Endothelial cell of umbilical vein (primary cell): ENCODE measurements at regions not wholly inside any gene's neighbourhood (a gene's known extent, or its start where the extent isn't known, plus 50 kb on each side); places are given as distances from the start of the nearest gene placed in this dataset.
A peak's percentile ranks its signal among the peaks of the same experiment; 100 is the strongest.

ENCODE experiments used
- BruUV-seq: library from RNA; stranded (reverse); fragments of 400-500 nt; replicated peaks from 2 replicates; lab custom pipeline; 2021; lab: Mats Ljungman, UMichigan
- CTCF ChIA-PET: fragments of 300-600, 350-600 bp; sonication (Branson Sonifier 250); formaldehyde crosslinking; loops from one replicate; lab custom pipeline; 2021; ENCODE audit warnings: antibody characterized with exemption, inconsistent platforms; lab: Charles Lee
- POLR2A ChIA-PET: fragments of 300-600, 350-600 bp; sonication (Branson Sonifier 250); formaldehyde crosslinking; loops from one replicate; lab custom pipeline; 2021; ENCODE audit warnings: antibody characterized with exemption, inconsistent platforms; lab: Charles Lee
- DNase-seq: peaks from one replicate; pipeline ENCODE4 v3.0.0-alpha.2; 2011; ENCODE audit warnings: low read depth, low spot score
- FAIRE-seq: peaks from 2 replicates; lab custom pipeline; 2011; peaks lifted over from hg19 to GRCh38; lab: Jason Lieb, UNC
- H2AFZ ChIP-seq: 2 replicates; pipeline ENCODE4 v1.6.0; 2012; ENCODE audit warnings: low read depth, low read length, control low read depth, inconsistent platforms
- H3K27ac ChIP-seq: 2 replicates; pipeline ENCODE4 v1.5.1; 2011; ENCODE audit warnings: low read depth, mild to moderate bottlenecking, control low read depth, low read length, moderate library complexity; ENCODE audit not compliant: insufficient read depth
- H3K27me3 ChIP-seq, 2 experiments: 2 replicates each; pipeline versions ENCODE4 v1.6.0 to v1.6.1; 2011; ENCODE audit warnings: low read length in 2 of 2, mixed read lengths in 1 of 2; ENCODE audit not compliant: control insufficient read depth in 2 of 2, insufficient read depth in 2 of 2
- H3K36me3 ChIP-seq, 2 experiments: 2 replicates in 1 of 2; 3 replicates in 1 of 2; pipeline ENCODE4 v1.5.1; 2011; ENCODE audit warnings: low read length in 2 of 2, mild to moderate bottlenecking in 1 of 2, moderate library complexity in 1 of 2; ENCODE audit not compliant: control insufficient read depth in 2 of 2, insufficient read depth in 2 of 2; ENCODE audit errors: extremely low read depth in 1 of 2
- H3K4me1 ChIP-seq: 3 replicates; pipeline ENCODE4 v1.5.1; 2011; ENCODE audit warnings: mild to moderate bottlenecking, low read length; ENCODE audit not compliant: control insufficient read depth, insufficient read depth; ENCODE audit errors: extremely low read depth
- H3K4me2 ChIP-seq: 2 replicates; pipeline ENCODE4 v1.6.1; 2011; ENCODE audit warnings: low read length, control low read depth, mixed read lengths; ENCODE audit not compliant: insufficient read depth
- H3K4me3 ChIP-seq, 3 experiments: fragments of 200-600 bp in 1 of 3; sonication (generic), shearing (Covaris generic) in 1 of 3; replicated peaks in 1 of 3; 2 replicates each; pipeline ENCODE4 v1.5.1; 2011 to 2016; ENCODE audit warnings: control low read depth in 3 of 3, low read length in 3 of 3, mild to moderate bottlenecking in 2 of 3, inconsistent platforms in 1 of 3, low read depth in 1 of 3, moderate library complexity in 1 of 3; ENCODE audit not compliant: insufficient read depth in 1 of 3
- H3K79me2 ChIP-seq: 2 replicates; pipeline ENCODE4 v1.6.0; 2012; ENCODE audit warnings: low read length, inconsistent platforms; ENCODE audit not compliant: control insufficient read depth, insufficient read depth
- H3K9ac ChIP-seq: replicated peaks from 2 replicates; pipeline ENCODE3; 2011; ENCODE audit warnings: low read length, control low read depth; ENCODE audit not compliant: insufficient read depth; ENCODE audit errors: extremely low read depth
- H3K9me1 ChIP-seq: replicated peaks from 3 replicates; pipeline ENCODE4 v1.6.0; 2011; ENCODE audit warnings: mild to moderate bottlenecking, low read length; ENCODE audit not compliant: control insufficient read depth, insufficient read depth; ENCODE audit errors: extremely low read depth
- H3K9me3 ChIP-seq: replicated peaks from 2 replicates; pipeline ENCODE4 v1.5.1; 2012; ENCODE audit warnings: low read length, inconsistent platforms; ENCODE audit not compliant: control insufficient read depth, insufficient read depth
- H4K20me1 ChIP-seq: replicated peaks from 2 replicates; pipeline ENCODE3; 2011; ENCODE audit warnings: mild to moderate bottlenecking, low read length; ENCODE audit not compliant: control insufficient read depth, insufficient read depth; ENCODE audit errors: extremely low read depth
- EZH2 ChIP-seq: IDR thresholded peaks from 2 replicates; pipeline ENCODE4 v1.6.1; 2012; ENCODE audit warnings: borderline replicate concordance, low read depth, mild to moderate bottlenecking, moderate library complexity, low read length, inconsistent platforms; ENCODE audit not compliant: severe bottlenecking
- FOS ChIP-seq: IDR thresholded peaks from 2 replicates; pipeline ENCODE4 v1.6.1; 2011; ENCODE audit warnings: mild to moderate bottlenecking, low read length, moderate library complexity, borderline replicate concordance; ENCODE audit not compliant: insufficient read depth
- GATA2 ChIP-seq: IDR thresholded peaks from 2 replicates; pipeline ENCODE4 v1.7.0; 2011; ENCODE audit warnings: low read depth, mild to moderate bottlenecking, moderate library complexity, mixed read lengths, low read length; ENCODE audit not compliant: insufficient read length, insufficient read depth
- JUN ChIP-seq: IDR thresholded peaks from 2 replicates; pipeline ENCODE4 v1.6.1; 2011; ENCODE audit warnings: borderline replicate concordance, low read depth; ENCODE audit not compliant: insufficient read length, insufficient read depth
- MYC ChIP-seq: IDR thresholded peaks from one replicate; pipeline ENCODE4 v1.6.1; 2011; ENCODE audit warnings: mild to moderate bottlenecking, low read depth, low read length
- POLR2A ChIP-seq: IDR thresholded peaks from 2 replicates; pipeline ENCODE4 v1.6.1; 2012; ENCODE audit warnings: low read depth, mild to moderate bottlenecking, control low read depth, low read length
- POLR2AphosphoS5 ChIP-seq: IDR thresholded peaks from 2 replicates; pipeline ENCODE4 v1.6.1; 2012; ENCODE audit warnings: low read depth, mild to moderate bottlenecking, control low read depth, low read length, moderate library complexity; ENCODE audit not compliant: insufficient read depth
- dilution Hi-C: fragments of 300-500 bp; cut with MboI; formaldehyde crosslinking; loops from one replicate; pipeline ENCODE4 v1.15.0; 2019; ENCODE audit warnings: low sequenced_read_pairs; ENCODE audit not compliant: extremely low pct_ligation_motif_present
- intact Hi-C: fragments of 100-400 bp; cut with micrococcal nuclease; formaldehyde crosslinking; loops from one replicate; pipeline ENCODE4 v1.10.0; 2022
- TF ChIP-seq, protein P1 (sequence below): IDR thresholded peaks from 2 replicates; pipeline ENCODE4 v1.6.1; 2011; ENCODE audit not compliant: insufficient read depth, insufficient read length
- TF ChIP-seq, protein P2 (sequence below), 2 donors: IDR thresholded peaks; 1 replicate in 1 of 2; 2 replicates in 1 of 2; pipeline ENCODE4 v1.5.1; 2011; ENCODE audit warnings: low read length in 2 of 2, mild to moderate bottlenecking in 2 of 2, moderate library complexity in 2 of 2, control low read depth in 1 of 2, inconsistent platforms in 1 of 2, low read depth in 1 of 2; ENCODE audit not compliant: insufficient read depth in 1 of 2; ENCODE audit errors: extremely low read depth in 1 of 2

DNA sequence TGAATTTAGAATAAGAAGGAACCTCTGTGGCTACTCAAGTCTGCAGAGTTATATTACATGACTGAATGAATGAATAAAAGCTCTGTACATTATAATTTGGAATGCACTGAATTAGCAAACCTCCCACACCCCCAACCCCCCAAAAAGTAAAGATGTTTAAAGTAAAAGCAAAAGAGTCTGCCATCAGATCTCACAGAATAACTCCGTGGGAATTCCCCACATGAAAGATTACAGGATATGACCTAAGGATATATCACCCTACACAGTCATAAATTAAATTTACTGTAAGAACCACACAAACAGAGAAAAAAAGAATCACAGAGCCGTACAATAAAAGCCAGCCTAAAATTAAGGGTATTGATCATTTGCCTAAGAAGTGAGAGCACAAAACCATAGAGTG, 587.3 kb downstream of the PTPRC start:
- H3K4me1 ChIP-seq, result peaks cover 15% of the 10 kb centered on the region
- H3K36me3 ChIP-seq, result no peaks in the 10 kb centered on the region
- DNase-seq, result peak; percentile 74
- dilution Hi-C loops (no loop called here), intact Hi-C loops (no loop called here)
- ChIA-PET CTCF (interaction anchor here (1.5 to 2.0 kb wide), 2 partner anchors 9 to 21 kb away, joined by 3 to 4 read pairs; no protein-coding TSS in a partner anchor), POLR2A (no interaction called here)
- H3K4me2 ChIP-seq, result peak overlapping the region; percentile 48
- peak overlapping the region; percentile 57 for H3K27ac ChIP-seq
- FAIRE-seq, result no peak
- TF ChIP-seq POLR2AphosphoS5 (no peak), GATA2 (no peak), FOS (peak; percentile 68), JUN (peak; percentile 63)
- no peaks in the 10 kb centered on the region for H3K27me3 ChIP-seq
- H2AFZ ChIP-seq, result no peak overlapping the region
- H3K9me1 ChIP-seq, result peaks cover 4% of the 10 kb centered on the region
- H3K4me3 ChIP-seq, result no peak overlapping the region
- H3K79me2 ChIP-seq, result no peaks in the 10 kb centered on the region
- H3K9ac ChIP-seq, result no peak overlapping the region
- no peaks in the 10 kb centered on the region for H4K20me1 ChIP-seq
- BruUV-seq, result no TSS peak
- H3K9me3 ChIP-seq, result no peaks in the 10 kb centered on the region

DNA sequence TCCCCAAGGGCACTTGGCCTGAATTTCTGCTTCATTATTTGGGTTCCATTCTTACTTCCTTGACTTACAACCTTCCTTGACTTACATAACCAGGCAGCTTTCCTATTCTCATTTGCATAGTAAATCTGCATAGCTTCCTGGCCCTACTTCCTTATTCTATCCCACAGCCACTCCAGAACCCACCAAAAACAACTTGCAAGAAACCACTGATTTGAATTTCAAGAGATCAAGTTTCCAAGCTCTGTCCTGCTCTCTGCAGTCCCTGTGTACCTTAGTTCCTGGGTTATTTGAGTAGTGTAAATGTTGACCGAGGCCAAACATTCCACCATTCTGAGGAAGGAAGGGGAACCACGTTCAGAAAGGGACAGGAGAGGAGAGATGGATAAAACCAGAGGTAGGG, 603.3 kb downstream of the PTPRC start:
- no peaks in the 10 kb centered on the region for H3K4me1 ChIP-seq
- H2AFZ ChIP-seq, result no peak overlapping the region
- no peaks in the 10 kb centered on the region for H3K27me3 ChIP-seq
- BruUV-seq, result no TSS peak
- FAIRE-seq, result no peak
- H3K9me1 ChIP-seq, result no peaks in the 10 kb centered on the region
- ChIA-PET CTCF (interaction anchor here (0.7 to 3.2 kb wide), 12 partner anchors 11 to 485 kb away, joined by 3 to 18 read pairs (median 6); no protein-coding TSS in a partner anchor), POLR2A (no interaction called here)
- H3K9ac ChIP-seq, result no peak overlapping the region
- H3K36me3 ChIP-seq, result no peaks in the 10 kb centered on the region
- H4K20me1 ChIP-seq, result no peaks in the 10 kb centered on the region
- no peaks in the 10 kb centered on the region for H3K79me2 ChIP-seq
- intact Hi-C loops, result loop anchor here (2.0 to 10.0 kb wide), 4 partner anchors 129 to 415 kb away; no protein-coding TSS in a partner anchor
- no peaks in the 10 kb centered on the region for H3K9me3 ChIP-seq
- DNase-seq, result no peak
- TF ChIP-seq, protein P1, sequence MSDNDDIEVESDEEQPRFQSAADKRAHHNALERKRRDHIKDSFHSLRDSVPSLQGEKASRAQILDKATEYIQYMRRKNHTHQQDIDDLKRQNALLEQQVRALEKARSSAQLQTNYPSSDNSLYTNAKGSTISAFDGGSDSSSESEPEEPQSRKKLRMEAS, result no peak
- TF ChIP-seq POLR2A (no peak), GATA2 (no peak), JUN (no peak), EZH2 (no peak), MYC (no peak), FOS (no peak), POLR2AphosphoS5 (no peak)
- TF ChIP-seq, protein P2, sequence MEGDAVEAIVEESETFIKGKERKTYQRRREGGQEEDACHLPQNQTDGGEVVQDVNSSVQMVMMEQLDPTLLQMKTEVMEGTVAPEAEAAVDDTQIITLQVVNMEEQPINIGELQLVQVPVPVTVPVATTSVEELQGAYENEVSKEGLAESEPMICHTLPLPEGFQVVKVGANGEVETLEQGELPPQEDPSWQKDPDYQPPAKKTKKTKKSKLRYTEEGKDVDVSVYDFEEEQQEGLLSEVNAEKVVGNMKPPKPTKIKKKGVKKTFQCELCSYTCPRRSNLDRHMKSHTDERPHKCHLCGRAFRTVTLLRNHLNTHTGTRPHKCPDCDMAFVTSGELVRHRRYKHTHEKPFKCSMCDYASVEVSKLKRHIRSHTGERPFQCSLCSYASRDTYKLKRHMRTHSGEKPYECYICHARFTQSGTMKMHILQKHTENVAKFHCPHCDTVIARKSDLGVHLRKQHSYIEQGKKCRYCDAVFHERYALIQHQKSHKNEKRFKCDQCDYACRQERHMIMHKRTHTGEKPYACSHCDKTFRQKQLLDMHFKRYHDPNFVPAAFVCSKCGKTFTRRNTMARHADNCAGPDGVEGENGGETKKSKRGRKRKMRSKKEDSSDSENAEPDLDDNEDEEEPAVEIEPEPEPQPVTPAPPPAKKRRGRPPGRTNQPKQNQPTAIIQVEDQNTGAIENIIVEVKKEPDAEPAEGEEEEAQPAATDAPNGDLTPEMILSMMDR (IDR thresholded peaks at IDR 0.05; ENCODE audit: extremely low read depth in 1 of 2, insufficient read depth in 1 of 2, low read depth in 1 of 2, low read length in 2 of 2), result no peak
- dilution Hi-C loops, result no loop called here
- no peak overlapping the region for H3K4me3 ChIP-seq
- H3K27ac ChIP-seq, result no peak overlapping the region
- H3K4me2 ChIP-seq, result no peak overlapping the region
